HEK293 (cell line): ENCODE measurements at regions not wholly inside any gene's neighbourhood (a gene's known extent, or its start where the extent isn't known, plus 50 kb on each side); places are given as distances from the start of the nearest gene placed in this dataset.

Experiments used
- CTCF ChIA-PET: fragments of 350-600 bp; formaldehyde crosslinking; extraction: SDS; loops from one replicate; lab custom pipeline; 2021; ENCODE audit warnings: antibody characterized with exemption; lab: Yijun Ruan, JAX
- POLR2A ChIA-PET: fragments of 300-600 bp; formaldehyde crosslinking; extraction: SDS; loops from one replicate; lab custom pipeline; 2020; ENCODE audit warnings: antibody characterized with exemption, inconsistent platforms; lab: Yijun Ruan, JAX
- H3K27ac ChIP-seq: fragments of 200-500 bp; sonication (Bioruptor generic); 2 replicates; pipeline ENCODE4 v1.5.1; 2014; ENCODE audit warnings: low read depth, low read length, control low read depth, inconsistent platforms; ENCODE audit errors: extremely low read depth
- H3K36me3 ChIP-seq, 2 experiments: fragments of 200-500 bp in 1 of 2; sonication (Bioruptor generic) in 1 of 2; 1 replicate in 1 of 2; 2 replicates in 1 of 2; pipeline ENCODE4 v1.5.1; 2014 to 2017; ENCODE audit warnings: inconsistent platforms in 2 of 2, low read length in 2 of 2; ENCODE audit not compliant: control insufficient read depth in 2 of 2, insufficient read depth in 1 of 2
- H3K4me1 ChIP-seq: fragments of 200-500 bp; sonication (Bioruptor generic); 2 replicates; pipeline ENCODE4 v1.5.1; 2014; ENCODE audit warnings: mild to moderate bottlenecking, low read length, inconsistent platforms; ENCODE audit not compliant: control insufficient read depth, insufficient read depth
- H3K4me3 ChIP-seq: 2 replicates; pipeline ENCODE4 v1.5.1; 2011; ENCODE audit warnings: low read depth, mild to moderate bottlenecking, control low read depth, low read length, moderate library complexity
- H3K9me3 ChIP-seq: fragments of 200-500 bp; sonication (Bioruptor generic); 2 replicates; pipeline ENCODE4 v1.5.1; 2014; ENCODE audit warnings: low read depth, low read length, inconsistent platforms; ENCODE audit not compliant: control insufficient read depth, insufficient read depth
- BCL6B ChIP-seq: fragments of 450-650 bp; formaldehyde crosslinking; IDR thresholded peaks from 2 replicates; pipeline ENCODE4 v1.5.1; 2017; ENCODE audit warnings: missing biosample characterization, missing genetic modification characterization
- EGR2 ChIP-seq: fragments of 450-650 bp; formaldehyde crosslinking; IDR thresholded peaks from 2 replicates; pipeline ENCODE4 v1.5.1; 2016; ENCODE audit warnings: low read depth, missing biosample characterization, missing genetic modification characterization
- SCRT2 ChIP-seq: fragments of 450-650 bp; formaldehyde crosslinking; IDR thresholded peaks from 2 replicates; pipeline ENCODE4 v1.5.1; 2016; ENCODE audit warnings: missing biosample characterization, missing genetic modification characterization
- TRIM28 ChIP-seq: IDR thresholded peaks from 2 replicates; pipeline ENCODE4 v1.6.1; 2011; ENCODE audit warnings: low read length, control low read depth, borderline replicate concordance
- ZEB2 ChIP-seq: fragments of 450-650 bp; formaldehyde crosslinking; IDR thresholded peaks from 2 replicates; pipeline ENCODE4 v1.5.1; 2016; ENCODE audit warnings: missing biosample characterization, missing genetic modification characterization
- ZFP3 ChIP-seq: fragments of 450-650 bp; formaldehyde crosslinking; IDR thresholded peaks from 2 replicates; pipeline ENCODE4 v1.5.1; 2016; ENCODE audit warnings: low read depth, missing biosample characterization, missing genetic modification characterization
- ZNF202 ChIP-seq: fragments of 450-650 bp; formaldehyde crosslinking; IDR thresholded peaks from 2 replicates; pipeline ENCODE4 v1.5.1; 2016; ENCODE audit warnings: missing biosample characterization, missing genetic modification characterization, borderline replicate concordance
- ZNF23 ChIP-seq: fragments of 450-650 bp; formaldehyde crosslinking; IDR thresholded peaks from 2 replicates; pipeline ENCODE4 v1.5.1; 2016; ENCODE audit warnings: missing biosample characterization, missing genetic modification characterization, borderline replicate concordance
- ZNF280C ChIP-seq: fragments of 450-650 bp; formaldehyde crosslinking; IDR thresholded peaks from 2 replicates; pipeline ENCODE4 v1.5.1; 2016; ENCODE audit warnings: missing biosample characterization, missing genetic modification characterization
- ZNF37A ChIP-seq: fragments of 450-650 bp; IDR thresholded peaks from 2 replicates; pipeline ENCODE4 v1.5.1; 2018; ENCODE audit warnings: missing biosample characterization, missing genetic modification characterization
- ZNF658 ChIP-seq: fragments of 450-650 bp; formaldehyde crosslinking; IDR thresholded peaks from 2 replicates; pipeline ENCODE4; 2016; ENCODE audit warnings: missing biosample characterization, missing genetic modification characterization
- ZNF701 ChIP-seq: fragments of 450-650 bp; formaldehyde crosslinking; IDR thresholded peaks from 2 replicates; pipeline ENCODE4 v1.5.1; 2016; ENCODE audit warnings: missing biosample characterization, missing genetic modification characterization
- ZNF843 ChIP-seq: fragments of 450-650 bp; formaldehyde crosslinking; IDR thresholded peaks from 2 replicates; pipeline ENCODE4 v1.5.1; 2016; ENCODE audit warnings: missing biosample characterization, missing genetic modification characterization
- TF ChIP-seq, protein P1 (sequence below): fragments of 450-650 bp; formaldehyde crosslinking; IDR thresholded peaks from 2 replicates; pipeline ENCODE4 v1.5.1; 2016; ENCODE audit warnings: missing biosample characterization, missing genetic modification characterization, borderline replicate concordance
- TF ChIP-seq, protein P2 (sequence below): fragments of 450-650 bp; formaldehyde crosslinking; IDR thresholded peaks from 2 replicates; pipeline ENCODE4 v1.5.1; 2017; ENCODE audit warnings: missing biosample characterization, mild to moderate bottlenecking, missing genetic modification characterization, moderate library complexity

- H3K4me1 ChIP-seq = peaks cover 5% of the 10 kb centered on the region; the same call in 1 of the 2 replicates
- no peak overlapping the region for H3K4me3 ChIP-seq
- POLR2A ChIA-PET = no interaction called here
- no peaks in the 10 kb centered on the region for H3K36me3 ChIP-seq
- no peak for TF ChIP-seq SCRT2 (tag by site-specific recombination)
- TF ChIP-seq, protein P1, sequence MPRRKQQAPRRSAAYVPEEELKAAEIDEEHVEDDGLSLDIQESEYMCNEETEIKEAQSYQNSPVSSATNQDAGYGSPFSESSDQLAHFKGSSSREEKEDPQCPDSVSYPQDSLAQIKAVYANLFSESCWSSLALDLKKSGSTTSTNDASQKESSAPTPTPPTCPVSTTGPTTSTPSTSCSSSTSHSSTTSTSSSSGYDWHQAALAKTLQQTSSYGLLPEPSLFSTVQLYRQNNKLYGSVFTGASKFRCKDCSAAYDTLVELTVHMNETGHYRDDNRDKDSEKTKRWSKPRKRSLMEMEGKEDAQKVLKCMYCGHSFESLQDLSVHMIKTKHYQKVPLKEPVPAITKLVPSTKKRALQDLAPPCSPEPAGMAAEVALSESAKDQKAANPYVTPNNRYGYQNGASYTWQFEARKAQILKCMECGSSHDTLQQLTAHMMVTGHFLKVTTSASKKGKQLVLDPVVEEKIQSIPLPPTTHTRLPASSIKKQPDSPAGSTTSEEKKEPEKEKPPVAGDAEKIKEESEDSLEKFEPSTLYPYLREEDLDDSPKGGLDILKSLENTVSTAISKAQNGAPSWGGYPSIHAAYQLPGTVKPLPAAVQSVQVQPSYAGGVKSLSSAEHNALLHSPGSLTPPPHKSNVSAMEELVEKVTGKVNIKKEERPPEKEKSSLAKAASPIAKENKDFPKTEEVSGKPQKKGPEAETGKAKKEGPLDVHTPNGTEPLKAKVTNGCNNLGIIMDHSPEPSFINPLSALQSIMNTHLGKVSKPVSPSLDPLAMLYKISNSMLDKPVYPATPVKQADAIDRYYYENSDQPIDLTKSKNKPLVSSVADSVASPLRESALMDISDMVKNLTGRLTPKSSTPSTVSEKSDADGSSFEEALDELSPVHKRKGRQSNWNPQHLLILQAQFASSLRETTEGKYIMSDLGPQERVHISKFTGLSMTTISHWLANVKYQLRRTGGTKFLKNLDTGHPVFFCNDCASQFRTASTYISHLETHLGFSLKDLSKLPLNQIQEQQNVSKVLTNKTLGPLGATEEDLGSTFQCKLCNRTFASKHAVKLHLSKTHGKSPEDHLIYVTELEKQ = no peak
- no peak for TF ChIP-seq ZFP3 (tag by site-specific recombination)
- TF ChIP-seq TRIM28 = 0 out of 2 replicates have a peak, but pooled peaks have one; percentile 10
- no peaks in the 10 kb centered on the region for H3K9me3 ChIP-seq
- H3K27ac ChIP-seq = no peak overlapping the region
- CTCF ChIA-PET = no interaction called here
Measured at GRCh38 chr6:146872426-146872785, 273.6 kb downstream of the ADGB start.

GRCh38 chr6:146874278-146875018 is 275.7 kb downstream of the ADGB start:
- Histone ChIP-seq H3K4me1 (peaks cover 5% of the 10 kb centered on the region; the same call in 1 of the 2 replicates), H3K36me3 (no peaks in the 10 kb centered on the region), H3K9me3 (no peaks in the 10 kb centered on the region), H3K27ac (no peak overlapping the region), H3K4me3 (no peak overlapping the region)
- POLR2A ChIA-PET = no interaction called here
- CTCF ChIA-PET = interaction anchor here (0.6 kb wide), 1 partner anchor 12 kb away, joined by 3 read pairs; no protein-coding TSS in a partner anchor
- TF ChIP-seq ZNF280C (tag by site-specific recombination) (no peak), ZNF37A (tag by site-specific recombination) (no peak), ZNF202 (tag by site-specific recombination) (no peak), ZNF658 (no peak), EGR2 (tag by site-specific recombination) (no peak), ZEB2 (no peak), ZNF23 (no peak)

- H3K27ac ChIP-seq = no peak overlapping the region
- ChIA-PET CTCF (interaction anchor here (1.2 kb wide), 1 partner anchor 13 kb away, joined by 5 read pairs; no protein-coding TSS in a partner anchor), POLR2A (no interaction called here)
- TF ChIP-seq, protein P2, sequence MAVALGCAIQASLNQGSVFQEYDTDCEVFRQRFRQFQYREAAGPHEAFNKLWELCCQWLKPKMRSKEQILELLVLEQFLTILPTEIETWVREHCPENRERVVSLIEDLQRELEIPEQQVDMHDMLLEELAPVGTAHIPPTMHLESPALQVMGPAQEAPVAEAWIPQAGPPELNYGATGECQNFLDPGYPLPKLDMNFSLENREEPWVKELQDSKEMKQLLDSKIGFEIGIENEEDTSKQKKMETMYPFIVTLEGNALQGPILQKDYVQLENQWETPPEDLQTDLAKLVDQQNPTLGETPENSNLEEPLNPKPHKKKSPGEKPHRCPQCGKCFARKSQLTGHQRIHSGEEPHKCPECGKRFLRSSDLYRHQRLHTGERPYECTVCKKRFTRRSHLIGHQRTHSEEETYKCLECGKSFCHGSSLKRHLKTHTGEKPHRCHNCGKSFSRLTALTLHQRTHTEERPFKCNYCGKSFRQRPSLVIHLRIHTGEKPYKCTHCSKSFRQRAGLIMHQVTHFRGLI (tag by site-specific recombination) = no peak
- TF ChIP-seq ZNF843 (tag by site-specific recombination) = no peak
- TF ChIP-seq BCL6B (tag by site-specific recombination) = no peak
- no peak for TF ChIP-seq ZNF701 (tag by site-specific recombination)
- TF ChIP-seq, all 188 proteins: peak for 0
- peaks cover 5% of the 10 kb centered on the region; the same call in 1 of the 2 replicates for H3K4me1 ChIP-seq
- H3K4me3 ChIP-seq = no peak overlapping the region
- no peaks in the 10 kb centered on the region for H3K9me3 ChIP-seq
- no peaks in the 10 kb centered on the region for H3K36me3 ChIP-seq
Measured at GRCh38 chr6:146875927-146876270, 277.1 kb downstream of the ADGB start.
